Type B pancreatic cell (in vitro differentiated cells): ENCODE measurements at regions not wholly inside any gene's neighbourhood (a gene's known extent, or its start where the extent isn't known, plus 50 kb on each side); places are given as distances from the start of the nearest gene placed in this dataset.

Experiments used
- DNase-seq: peaks from one replicate; pipeline ENCODE4 v3.0.0; 2021; ENCODE audit warnings: mixed read lengths; ENCODE audit not compliant: unreplicated experiment; ENCODE audit errors: extremely low spot score
- H3K27ac Mint-ChIP-seq: 2 replicates; pipeline ENCODE4 v1.8.0; 2021; ENCODE audit warnings: mild to moderate bottlenecking, mixed read lengths
- H3K27me3 Mint-ChIP-seq: 2 replicates; pipeline ENCODE4 v1.8.0; 2021; ENCODE audit warnings: mixed read lengths
- H3K36me3 Mint-ChIP-seq: 2 replicates; pipeline ENCODE4 v1.8.0; 2021; ENCODE audit warnings: mixed read lengths
- H3K4me1 Mint-ChIP-seq: one replicate; pipeline ENCODE4 v1.8.0; 2021; ENCODE audit warnings: mixed read lengths; ENCODE audit not compliant: unreplicated experiment
- H3K4me3 Mint-ChIP-seq: 2 replicates; pipeline ENCODE4 v1.8.0; 2021; ENCODE audit warnings: mild to moderate bottlenecking, mixed read lengths
- H3K9me3 Mint-ChIP-seq: 2 replicates; pipeline ENCODE4 v1.8.0; 2021; ENCODE audit warnings: mixed read lengths
- CTCF ChIP-seq: fragments of 200-600 bp; sonication (generic); conservative IDR thresholded peaks from 2 replicates; pipeline ENCODE4 v1.5.0; 2021; ENCODE audit warnings: antibody characterized with exemption, mild to moderate bottlenecking

- Mint-ChIP-seq H3K4me1 (peaks cover 8% of the 10 kb centered on the region), H3K4me3 (no peak overlapping the region), H3K27me3 (peaks cover 3% of the 10 kb centered on the region), H3K9me3 (no peaks in the 10 kb centered on the region), H3K36me3 (no peaks in the 10 kb centered on the region), H3K27ac (no peak overlapping the region)
- DNase-seq = no peak
- TF ChIP-seq CTCF = no peak
Observed at GRCh38 chr10:94198324-94198723, 164.4 kb downstream of the NOC3L start.

GRCh38 chr10:94199565-94199964 is 163.2 kb downstream of the NOC3L start:
- Mint-ChIP-seq H3K36me3 (no peaks in the 10 kb centered on the region), H3K27me3 (peaks cover 3% of the 10 kb centered on the region), H3K9me3 (no peaks in the 10 kb centered on the region), H3K4me3 (no peak overlapping the region), H3K27ac (no peak overlapping the region), H3K4me1 (peaks cover 5% of the 10 kb centered on the region)
- DNase-seq = no peak
- no peak for TF ChIP-seq CTCF

GRCh38 chr10:94200146-94200837 is 162.4 kb downstream of the NOC3L start:
- DNase-seq = no peak
- TF ChIP-seq CTCF = no peak
- Mint-ChIP-seq H3K27me3 (peaks cover 3% of the 10 kb centered on the region), H3K4me1 (peaks cover 5% of the 10 kb centered on the region), H3K9me3 (no peaks in the 10 kb centered on the region), H3K4me3 (no peak overlapping the region), H3K27ac (no peak overlapping the region), H3K36me3 (no peaks in the 10 kb centered on the region)

GRCh38 chr10:94205396-94205831 is 157.3 kb downstream of the NOC3L start:
- no peak for DNase-seq
- TF ChIP-seq CTCF = no peak
- Mint-ChIP-seq H3K4me3 (no peak overlapping the region), H3K9me3 (no peaks in the 10 kb centered on the region), H3K36me3 (no peaks in the 10 kb centered on the region), H3K27ac (no peak overlapping the region), H3K27me3 (peaks cover 3% of the 10 kb centered on the region), H3K4me1 (peaks cover 9% of the 10 kb centered on the region)

- Mint-ChIP-seq H3K27ac (no peak overlapping the region), H3K27me3 (peaks cover 3% of the 10 kb centered on the region), H3K4me3 (no peak overlapping the region), H3K9me3 (no peaks in the 10 kb centered on the region), H3K36me3 (no peaks in the 10 kb centered on the region), H3K4me1 (peaks cover 16% of the 10 kb centered on the region)
- no peak for TF ChIP-seq CTCF
- no peak for DNase-seq
Observed at GRCh38 chr10:94206176-94206575, 156.6 kb downstream of the NOC3L start.
